Neural cell (in vitro differentiated cells): ENCODE measurements at regions not wholly inside any gene's neighbourhood (a gene's known extent, or its start where the extent isn't known, plus 50 kb on each side); places are given as distances from the start of the nearest gene placed in this dataset.

Experiments
- EZH2 ChIP-seq: fragments of 200-600, 300-800 bp; shearing (Covaris generic), sonication (generic); IDR thresholded peaks from 2 replicates; pipeline ENCODE4 v1.6.1; 2014; ENCODE audit warnings: antibody characterized with exemption, low read length, borderline replicate concordance, mild to moderate bottlenecking; ENCODE audit not compliant: insufficient read depth, poor library complexity, severe bottlenecking
- POLR2AphosphoS5 ChIP-seq: IDR thresholded peaks from 2 replicates; pipeline ENCODE4 v1.6.1; 2012
- SMC3 ChIP-seq: fragments of 450-650 bp; conservative IDR thresholded peaks from 2 replicates; pipeline ENCODE4 v1.6.1; 2014; ENCODE audit warnings: antibody characterized with exemption, mild to moderate bottlenecking, moderate library complexity; ENCODE audit not compliant: poor library complexity
- TF ChIP-seq, protein P1 (sequence below): fragments of 450-650 bp; IDR thresholded peaks from 2 replicates; pipeline ENCODE4 v1.5.1; 2014; ENCODE audit warnings: antibody characterized with exemption, mild to moderate bottlenecking, moderate library complexity; ENCODE audit not compliant: poor library complexity, severe bottlenecking

DNA sequence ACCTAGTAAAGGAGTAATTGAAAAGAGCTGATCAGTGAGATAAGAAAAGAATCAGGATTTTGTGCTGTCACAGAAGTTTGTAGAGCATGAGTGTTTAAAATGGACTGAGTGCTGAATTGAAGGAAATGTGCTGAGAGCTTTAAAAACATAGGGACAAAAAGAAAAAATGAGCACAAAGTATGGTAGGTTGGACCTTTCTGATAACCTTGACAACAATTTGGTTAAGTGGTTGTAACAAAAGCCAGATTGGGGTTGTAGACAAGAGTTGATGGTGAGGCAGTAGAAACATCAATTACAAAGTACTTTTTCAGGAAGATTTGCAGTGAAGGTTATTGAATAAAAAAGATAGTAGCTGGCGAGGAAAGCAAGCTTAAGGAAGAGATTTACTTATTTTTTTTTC, 674.7 kb upstream of the KIF2B start:
- TF ChIP-seq POLR2AphosphoS5 (no peak), SMC3 (no peak), EZH2 (no peak)
- TF ChIP-seq, protein P1, sequence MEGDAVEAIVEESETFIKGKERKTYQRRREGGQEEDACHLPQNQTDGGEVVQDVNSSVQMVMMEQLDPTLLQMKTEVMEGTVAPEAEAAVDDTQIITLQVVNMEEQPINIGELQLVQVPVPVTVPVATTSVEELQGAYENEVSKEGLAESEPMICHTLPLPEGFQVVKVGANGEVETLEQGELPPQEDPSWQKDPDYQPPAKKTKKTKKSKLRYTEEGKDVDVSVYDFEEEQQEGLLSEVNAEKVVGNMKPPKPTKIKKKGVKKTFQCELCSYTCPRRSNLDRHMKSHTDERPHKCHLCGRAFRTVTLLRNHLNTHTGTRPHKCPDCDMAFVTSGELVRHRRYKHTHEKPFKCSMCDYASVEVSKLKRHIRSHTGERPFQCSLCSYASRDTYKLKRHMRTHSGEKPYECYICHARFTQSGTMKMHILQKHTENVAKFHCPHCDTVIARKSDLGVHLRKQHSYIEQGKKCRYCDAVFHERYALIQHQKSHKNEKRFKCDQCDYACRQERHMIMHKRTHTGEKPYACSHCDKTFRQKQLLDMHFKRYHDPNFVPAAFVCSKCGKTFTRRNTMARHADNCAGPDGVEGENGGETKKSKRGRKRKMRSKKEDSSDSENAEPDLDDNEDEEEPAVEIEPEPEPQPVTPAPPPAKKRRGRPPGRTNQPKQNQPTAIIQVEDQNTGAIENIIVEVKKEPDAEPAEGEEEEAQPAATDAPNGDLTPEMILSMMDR: no peak
